SW 1271 (cell line): ENCODE measurements at regions not wholly inside any gene's neighbourhood (a gene's known extent, or its start where the extent isn't known, plus 50 kb on each side); places are given as distances from the start of the nearest gene placed in this dataset.
"Not testable (repeated sequence)": the region's sequence is repeated elsewhere in the genome, so short reads cannot be mapped to it uniquely, and the experiment has no call there.

Experiments
- DNase-seq, 2 experiments: peaks; one replicate each; lab custom pipeline; 2025; lab: John Stamatoyannopoulos, UW

GRCh38 chr10:64115908-64116643 is 594.9 kb downstream of the REEP3 start:
- peak in 1 of 2 experiments; percentile 1 for DNase-seq

DNA sequence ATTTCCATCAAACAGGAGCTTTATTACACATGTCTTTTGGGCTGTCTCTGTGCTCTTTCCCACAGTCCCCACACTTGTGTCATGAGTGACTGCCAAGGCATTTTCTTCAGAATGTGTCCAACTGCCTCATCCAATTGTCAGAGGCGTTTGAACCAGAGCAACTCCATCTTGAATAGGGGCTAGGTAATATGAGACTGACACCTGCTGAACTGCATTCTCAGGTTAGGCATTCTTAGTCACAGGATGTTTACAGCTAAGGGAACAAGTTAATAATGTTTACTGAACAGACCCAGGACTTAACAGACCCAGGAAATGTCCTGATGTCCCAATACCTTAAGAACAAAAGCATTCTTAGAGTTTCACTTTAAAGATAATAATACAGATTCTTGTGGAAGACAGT is 595.5 kb downstream of the REEP3 start:
- DNase-seq = no peak

DNA sequence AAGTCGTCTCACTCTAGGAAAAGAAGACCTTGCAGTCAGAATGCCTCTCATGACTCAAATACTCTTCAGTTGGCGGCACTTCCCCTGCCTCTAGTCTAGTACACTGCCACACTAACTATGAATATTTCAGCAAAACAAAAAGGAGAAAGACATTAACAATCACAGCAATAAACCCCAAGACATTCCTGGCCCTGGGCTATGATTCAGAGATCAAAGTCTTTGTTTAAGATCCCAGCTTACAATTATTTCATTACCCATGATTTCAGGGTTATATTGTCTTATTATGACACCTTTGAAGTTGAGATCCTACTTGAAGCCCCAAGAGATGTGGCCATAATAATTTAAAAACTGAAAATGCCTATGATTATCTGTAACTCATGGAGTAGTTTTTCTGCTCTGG is 597.5 kb downstream of the REEP3 start:
- no peak for DNase-seq

- not testable (repeated sequence) for DNase-seq
Observed at GRCh38 chr10:64120301-64120980, 599.2 kb downstream of the REEP3 start.

GRCh38 chr10:64130152-64130551 is 609.0 kb downstream of the REEP3 start:
- DNase-seq = no peak

GRCh38 chr10:64134676-64135075 is 613.5 kb downstream of the REEP3 start:
- DNase-seq = no peak

DNA sequence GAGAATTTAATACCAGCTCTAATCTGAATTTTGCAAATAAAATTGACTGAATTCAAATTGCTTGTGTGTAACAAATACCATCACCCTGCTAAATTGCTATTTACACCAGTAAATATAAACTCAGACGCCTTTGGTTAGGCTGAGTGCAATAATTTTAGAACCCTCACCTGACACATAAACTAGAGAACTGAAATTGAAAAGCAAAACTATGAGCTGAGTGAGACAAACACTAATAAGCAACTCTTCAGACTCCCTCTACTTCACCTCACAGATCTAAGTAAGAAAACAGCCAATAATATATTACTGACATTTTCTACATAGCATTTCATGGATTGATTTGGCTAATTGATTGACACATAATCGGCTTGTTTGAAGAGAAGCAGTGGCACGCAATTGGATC is 621.2 kb downstream of the REEP3 start:
- DNase-seq = no peak

DNA sequence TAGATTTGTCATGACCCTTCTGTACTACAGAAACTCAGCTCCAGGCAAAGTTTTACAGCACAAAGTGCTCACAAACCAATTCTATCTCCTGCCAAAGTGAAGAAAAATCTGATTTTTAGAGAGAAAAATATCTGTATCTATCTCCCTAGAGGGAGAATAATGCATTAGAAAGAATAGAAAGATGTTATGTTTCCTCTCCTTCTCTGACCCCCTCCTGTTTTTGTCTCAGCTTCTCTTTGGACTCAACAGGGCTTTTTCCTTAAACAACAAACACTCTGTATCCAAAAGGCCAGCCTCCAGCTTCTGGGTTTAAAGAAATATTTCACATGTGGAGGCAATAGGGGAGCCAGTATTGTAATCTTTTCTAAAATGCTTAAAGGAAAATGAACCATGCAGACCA is 627.4 kb downstream of the REEP3 start:
- no peak for DNase-seq

DNA sequence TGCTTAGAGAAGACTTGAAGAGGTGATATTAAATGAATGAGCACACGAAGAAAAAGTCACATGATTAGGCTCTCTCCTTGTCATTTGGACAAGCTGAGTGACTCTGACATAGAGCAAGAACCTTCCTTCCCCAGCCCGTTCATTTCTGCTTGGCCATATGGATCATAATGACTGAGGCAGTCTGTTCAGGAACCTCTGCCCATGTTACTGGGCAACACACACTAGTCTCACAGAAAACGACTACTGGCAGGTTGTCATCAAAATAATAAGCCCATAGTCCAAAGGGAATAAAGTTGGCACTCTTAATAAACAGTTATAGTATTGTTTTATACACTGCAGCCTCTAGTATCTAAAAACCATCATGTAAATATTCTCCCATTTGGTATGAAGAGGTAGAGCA is 635.0 kb downstream of the REEP3 start:
- DNase-seq = no peak

DNA sequence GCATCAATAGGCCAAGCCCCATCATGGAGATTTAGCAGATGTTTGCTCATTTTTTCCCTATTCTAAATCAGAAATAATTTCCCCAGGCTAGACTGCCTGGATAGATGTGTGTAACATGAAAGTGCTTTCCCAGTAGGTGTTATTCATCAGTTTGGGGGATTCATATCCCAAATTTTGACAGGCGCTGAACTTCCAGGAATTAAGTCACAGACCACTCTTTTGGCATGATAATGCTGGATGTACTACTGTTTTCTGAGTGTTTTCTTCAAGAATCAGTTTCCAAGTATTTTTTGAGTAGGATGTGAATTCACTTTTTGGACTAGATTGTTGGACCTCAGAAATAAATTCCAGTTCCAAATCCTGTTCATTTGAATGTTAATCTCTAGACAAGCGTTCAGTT is 637.4 kb downstream of the REEP3 start:
- no peak for DNase-seq

DNA sequence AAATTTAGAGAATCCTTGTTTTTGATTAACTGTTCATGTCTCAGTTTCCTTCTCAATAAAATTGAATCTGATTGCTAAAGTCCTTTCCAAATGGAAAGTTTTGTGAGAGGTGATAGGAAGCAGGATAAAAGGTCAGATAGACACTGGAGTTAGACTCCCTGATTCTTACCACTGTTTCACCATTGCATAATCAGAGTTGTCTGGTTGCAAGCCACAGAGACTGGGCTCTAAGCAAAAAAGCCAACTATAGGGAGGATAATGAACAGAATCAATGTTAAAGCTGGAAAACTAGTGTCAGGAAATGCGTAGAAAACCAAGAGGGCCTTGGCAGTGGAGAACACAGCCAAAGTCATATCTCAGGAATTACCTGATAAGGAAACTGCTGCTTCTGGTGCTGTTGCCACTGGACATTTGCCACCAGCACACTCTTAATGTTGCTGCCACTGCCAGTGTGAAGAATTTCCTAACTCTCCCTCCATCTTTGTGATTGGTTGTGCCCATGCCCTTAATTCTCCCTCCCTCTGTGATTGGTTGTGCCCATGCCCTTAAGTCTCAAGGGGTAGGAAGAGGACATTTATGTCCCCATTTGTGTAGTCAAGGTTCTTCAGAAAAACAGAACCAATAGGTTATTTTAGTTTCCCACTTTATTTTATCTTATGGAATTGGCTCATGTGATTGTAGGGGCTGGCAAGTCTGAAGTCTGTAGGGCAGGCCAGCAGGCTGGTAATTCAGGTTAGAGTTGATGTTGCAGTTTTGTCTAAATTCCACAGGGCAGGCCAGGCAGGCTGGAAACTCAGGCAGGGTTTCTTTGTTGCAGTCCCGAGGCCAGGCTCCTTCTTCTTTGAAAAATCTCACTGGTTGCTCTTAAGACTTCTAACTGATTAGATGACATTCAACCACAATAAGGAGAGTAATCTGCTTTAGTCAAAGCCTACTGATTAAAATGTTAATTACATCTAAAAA is 639.0 kb downstream of the REEP3 start:
- DNase-seq = no peak

DNA sequence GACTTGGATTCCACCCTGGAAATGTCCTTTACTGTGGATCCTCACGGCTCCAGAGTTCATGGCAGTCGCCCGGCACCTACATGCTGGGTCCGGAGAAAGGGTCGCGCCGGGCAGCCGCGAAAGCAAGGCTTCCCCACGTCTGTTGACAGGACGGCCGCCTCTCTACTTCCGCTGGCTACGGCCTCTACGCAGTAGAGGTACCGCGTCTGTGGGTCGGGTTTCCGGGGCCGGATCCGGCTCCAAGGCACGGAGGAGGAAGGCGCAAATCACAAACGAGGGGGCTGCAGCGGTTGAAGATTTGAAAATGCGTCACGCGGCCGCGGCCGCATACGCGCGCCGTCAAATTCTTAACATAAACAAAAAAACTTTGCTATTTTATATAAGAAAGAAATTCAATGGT is 649.6 kb downstream of the REEP3 start:
- no peak for DNase-seq

GRCh38 chr10:64173826-64174225 is 652.6 kb downstream of the REEP3 start:
- no peak for DNase-seq

DNA sequence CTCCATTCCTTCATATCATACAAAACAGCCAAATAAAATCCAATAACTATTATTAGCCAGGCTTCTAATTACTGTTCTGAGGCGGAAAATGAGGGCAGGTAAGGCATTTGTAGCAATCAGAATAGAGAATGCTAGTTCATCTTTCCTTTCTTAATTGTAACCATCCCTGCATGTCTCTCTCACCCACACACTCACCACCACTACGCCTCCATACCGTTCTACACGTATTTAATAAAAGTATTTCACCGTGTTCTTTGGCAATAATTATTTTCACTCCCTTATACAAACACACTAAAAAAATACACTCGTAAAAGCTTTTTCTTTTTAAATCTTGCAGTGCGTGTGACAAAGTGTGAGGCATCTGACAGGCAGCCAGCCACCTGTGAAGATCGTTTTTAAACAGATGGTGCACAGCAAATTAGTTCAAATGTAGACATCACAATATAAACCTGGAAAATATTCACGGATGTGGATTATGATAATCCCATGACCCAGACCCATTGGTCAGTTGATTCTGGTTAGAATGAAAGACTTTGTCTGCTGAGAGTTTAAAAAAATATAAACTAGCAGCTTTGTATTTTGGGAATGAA is 653.6 kb downstream of the REEP3 start:
- no peak for DNase-seq

DNA sequence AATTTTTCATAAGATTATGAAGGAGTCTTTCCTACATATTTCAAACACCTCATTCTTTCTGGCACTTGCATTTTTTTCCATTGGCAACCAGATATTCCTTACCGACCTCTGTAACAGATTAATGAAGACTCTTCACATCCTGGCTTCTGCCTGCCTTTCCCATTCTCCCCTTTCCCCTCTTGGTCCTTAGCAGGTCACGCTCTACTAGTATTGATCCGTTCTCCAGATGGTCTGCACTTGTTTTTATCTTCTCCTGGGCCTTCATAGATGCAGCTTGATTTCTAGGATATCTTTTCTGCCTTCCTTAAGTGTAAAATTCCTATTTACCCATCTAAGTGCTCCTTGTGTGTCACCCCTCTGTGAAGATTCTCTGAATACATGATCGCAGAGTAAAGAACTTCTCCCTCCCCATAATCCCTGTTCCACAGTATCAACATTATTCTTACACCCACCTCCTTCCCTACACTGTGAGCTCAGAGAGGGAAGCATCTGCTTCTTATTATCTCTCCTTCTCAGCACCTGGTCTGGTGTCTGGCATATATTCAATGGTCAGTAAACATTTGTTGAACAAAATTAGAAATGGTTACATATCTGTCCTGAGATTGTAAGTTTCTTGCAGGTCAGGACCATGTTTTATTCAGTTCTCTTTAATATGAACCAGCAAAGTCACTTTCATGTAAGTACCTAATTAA is 654.2 kb downstream of the REEP3 start:
- DNase-seq = no peak

GRCh38 chr10:64182671-64183070 is 661.5 kb downstream of the REEP3 start:
- DNase-seq = no peak

DNA sequence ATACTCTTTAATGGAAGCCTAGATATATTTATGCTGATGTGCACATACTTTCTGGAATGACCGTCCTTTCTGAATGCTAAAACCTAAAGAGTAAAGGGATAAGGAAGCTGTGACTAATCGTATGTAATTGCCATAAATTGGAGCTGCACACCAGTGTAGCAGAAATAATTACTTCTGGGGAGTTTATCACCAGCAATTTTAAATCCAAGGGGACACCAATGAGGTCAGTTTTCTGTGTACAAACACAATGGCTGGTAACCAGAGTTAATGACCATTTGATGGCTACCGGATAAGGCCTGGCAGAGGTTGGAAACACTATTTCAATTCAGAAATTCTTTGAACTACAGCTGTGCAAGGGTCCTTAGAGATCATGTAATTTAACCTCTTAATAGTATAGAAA is 670.1 kb downstream of the REEP3 start:
- DNase-seq = no peak

- DNase-seq = no peak
Observed at GRCh38 chr10:64196638-64197315, 675.6 kb downstream of the REEP3 start.

- no peak for DNase-seq
Observed at GRCh38 chr10:64201936-64202335, 680.7 kb downstream of the REEP3 start.

DNA sequence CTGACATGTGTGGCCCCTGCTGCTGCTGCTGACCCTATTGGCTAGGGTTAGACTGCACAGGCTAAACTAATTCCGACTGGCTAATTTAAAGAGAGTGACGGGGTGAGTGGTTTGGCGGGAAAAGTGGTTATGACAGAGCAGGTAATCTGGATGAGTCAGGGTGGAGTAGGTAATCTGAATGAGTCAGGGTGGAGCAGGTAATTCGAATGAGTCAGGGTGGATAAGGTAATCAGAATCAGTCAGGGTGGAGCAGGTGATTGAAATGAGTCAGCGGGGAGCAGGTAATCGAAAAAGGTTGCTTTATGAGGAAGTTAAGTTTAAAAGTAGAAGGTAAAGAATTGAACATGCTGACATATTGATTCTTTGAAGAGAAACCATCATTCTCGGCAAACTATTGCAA is 683.3 kb downstream of the REEP3 start:
- DNase-seq = not testable (repeated sequence)

- DNase-seq = no peak
Observed at GRCh38 chr10:64206409-64206808, 685.2 kb downstream of the REEP3 start.
